Esophagus (tissue), 2 donors: ENCODE measurements at regions not wholly inside any gene's neighbourhood (a gene's known extent, or its start where the extent isn't known, plus 50 kb on each side); places are given as distances from the start of the nearest gene placed in this dataset.
"Not testable (repeated sequence)": the region's sequence is repeated elsewhere in the genome, so short reads cannot be mapped to it uniquely, and the experiment has no call there.

ENCODE experiments used
- H3K27ac ChIP-seq, 2 donors: one replicate each; pipeline ENCODE4 v1.5.1; 2013; ENCODE audit warnings: low read depth in 2 of 2, mild to moderate bottlenecking in 2 of 2, inconsistent platforms in 1 of 2, low read length in 1 of 2, moderate library complexity in 1 of 2
- H3K27me3 ChIP-seq, 2 donors: one replicate each; pipeline ENCODE4 v1.6.1; 2013; ENCODE audit warnings: low read length in 2 of 2, control low read depth in 1 of 2, mild to moderate bottlenecking in 1 of 2; ENCODE audit not compliant: insufficient read depth in 2 of 2, control insufficient read depth in 1 of 2
- H3K36me3 ChIP-seq, 2 donors: one replicate each; pipeline ENCODE4 v1.6.1; 2013; ENCODE audit warnings: low read length in 1 of 2; ENCODE audit not compliant: control insufficient read depth in 2 of 2, insufficient read depth in 2 of 2
- H3K4me1 ChIP-seq, 2 donors: one replicate each; pipeline ENCODE4 v1.6.1; 2013; ENCODE audit warnings: low read length in 1 of 2; ENCODE audit not compliant: control insufficient read depth in 2 of 2, insufficient read depth in 2 of 2
- H3K4me3 ChIP-seq, 2 donors: one replicate each; pipeline ENCODE4 v1.5.1; 2013; ENCODE audit warnings: low read length in 2 of 2, mild to moderate bottlenecking in 2 of 2, low read depth in 1 of 2, moderate library complexity in 1 of 2
- H3K9me3 ChIP-seq, 2 donors: one replicate each; pipeline ENCODE4 v1.6.1; 2013; ENCODE audit warnings: mild to moderate bottlenecking in 2 of 2, low read depth in 1 of 2, low read length in 1 of 2, moderate library complexity in 1 of 2; ENCODE audit not compliant: control insufficient read depth in 2 of 2, insufficient read depth in 1 of 2
- whole genome bisulfite sequencing, 2 donors: extraction: QIAGEN DNeasy Blood & Tissue Kit; methylation state at CpG; one replicate each; pipeline ENCODE4 v1.1.7; 2013; 5-methylcytosine and 5-hydroxymethylcytosine counted together
- donor health status: healthy with polysubstance abuse.
- donor health status: Bipolar disorder and iron deficiency.

DNA sequence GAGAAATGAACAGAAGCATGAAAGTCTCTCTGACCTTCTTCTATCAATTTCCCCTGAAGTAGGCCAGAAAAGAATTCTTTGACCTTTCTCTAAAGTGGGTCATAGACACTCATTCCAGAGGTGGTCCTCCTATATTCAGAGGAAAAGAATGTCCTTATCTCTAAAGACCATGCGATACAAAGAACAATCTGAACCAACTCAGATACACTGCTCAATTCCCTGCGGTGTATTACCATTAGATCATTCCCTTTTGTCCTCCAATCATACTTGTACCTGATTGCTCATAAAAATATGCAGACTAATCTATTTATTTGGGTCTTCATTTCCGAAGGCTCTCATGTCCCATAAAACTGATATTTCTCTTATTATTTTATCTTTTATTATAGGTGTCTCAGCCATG, 652.4 kb upstream of the CHD1 start:
- 72 to 81% methylated on average over 3 of the region's 3 CpGs for WGBS, 2 donors
- H3K27me3 ChIP-seq, H3K4me1 ChIP-seq, H3K36me3 ChIP-seq, H3K9me3 ChIP-seq, H3K27ac ChIP-seq, H3K4me3 ChIP-seq: not testable (repeated sequence)

DNA sequence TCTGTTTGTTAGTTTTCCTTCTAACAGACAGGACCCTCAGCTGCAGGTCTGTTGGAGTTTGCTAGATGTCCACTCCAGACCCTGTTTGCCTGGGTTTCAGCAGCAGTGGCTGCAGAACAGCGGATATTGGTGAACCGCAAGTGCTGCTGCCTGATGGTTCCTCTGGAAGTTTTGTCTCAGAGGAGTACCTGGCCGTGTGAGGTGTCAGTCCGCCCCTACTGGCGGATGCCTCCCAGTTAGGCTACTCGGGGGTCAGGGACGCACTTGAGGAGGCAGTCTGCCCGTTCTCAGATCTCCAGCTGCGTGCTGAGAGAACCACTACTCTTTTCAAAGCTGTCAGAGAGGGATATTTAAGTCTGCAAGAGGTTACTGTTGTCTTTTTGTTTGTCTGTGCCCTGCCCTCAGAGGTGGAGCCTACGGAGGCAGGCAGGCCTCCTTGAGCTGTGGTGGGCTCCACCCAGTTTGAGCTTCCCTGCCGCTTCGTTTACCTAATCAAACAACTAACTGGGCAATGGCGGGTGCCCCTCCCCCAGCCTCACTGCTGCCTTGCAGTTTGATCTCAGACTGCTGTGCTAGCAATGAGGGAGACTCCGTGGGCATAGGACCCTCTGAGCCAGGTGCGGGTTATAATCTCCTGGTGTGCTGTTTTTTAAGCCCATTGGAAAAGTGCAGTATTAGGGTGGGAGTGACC, 634.3 kb upstream of the CHD1 start:
- H3K9me3 ChIP-seq, H3K4me1 ChIP-seq, H3K27ac ChIP-seq, H3K4me3 ChIP-seq, H3K36me3 ChIP-seq, H3K27me3 ChIP-seq: not testable (repeated sequence)
- 81 to 84% methylated on average over 15 of the region's 15 CpGs for WGBS, 2 donors

DNA sequence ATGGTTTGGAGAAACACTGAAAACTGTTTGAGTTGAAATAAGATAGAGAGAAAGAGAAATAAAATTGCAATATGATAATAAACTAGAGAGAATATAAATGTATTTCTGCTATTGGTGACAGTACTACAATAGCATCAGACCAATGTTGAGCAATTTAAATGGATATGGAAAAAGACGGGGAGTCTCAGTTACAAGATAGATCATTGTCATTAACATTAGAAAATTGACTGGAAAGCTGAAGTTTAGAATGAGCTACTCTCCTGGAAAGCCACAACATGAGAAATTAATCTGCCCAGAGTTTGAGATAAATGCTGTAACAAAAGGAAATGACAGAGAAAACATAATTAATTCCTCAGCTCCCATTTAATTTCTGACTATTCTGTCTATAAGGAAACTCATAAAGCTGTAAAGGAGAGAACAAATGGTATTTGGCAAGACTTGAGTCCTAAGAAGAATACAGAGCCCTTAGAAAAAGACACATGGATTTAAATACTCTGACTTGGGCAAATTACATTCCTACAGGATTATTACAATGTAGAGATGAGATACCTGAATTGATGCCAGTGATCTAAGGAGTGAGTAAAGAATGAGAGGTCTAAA, 624.5 kb upstream of the CHD1 start:
- Histone ChIP-seq H3K9me3 (no peaks in the 10 kb centered on the region), H3K27ac (no peak overlapping the region), H3K4me3 (no peak overlapping the region), H3K4me1 (no peaks in the 10 kb centered on the region), H3K36me3 (no peaks in the 10 kb centered on the region), H3K27me3 (no peaks in the 10 kb centered on the region)
- 74 to 82% methylated on average over 1 of the region's 1 CpG for WGBS, 2 donors

DNA sequence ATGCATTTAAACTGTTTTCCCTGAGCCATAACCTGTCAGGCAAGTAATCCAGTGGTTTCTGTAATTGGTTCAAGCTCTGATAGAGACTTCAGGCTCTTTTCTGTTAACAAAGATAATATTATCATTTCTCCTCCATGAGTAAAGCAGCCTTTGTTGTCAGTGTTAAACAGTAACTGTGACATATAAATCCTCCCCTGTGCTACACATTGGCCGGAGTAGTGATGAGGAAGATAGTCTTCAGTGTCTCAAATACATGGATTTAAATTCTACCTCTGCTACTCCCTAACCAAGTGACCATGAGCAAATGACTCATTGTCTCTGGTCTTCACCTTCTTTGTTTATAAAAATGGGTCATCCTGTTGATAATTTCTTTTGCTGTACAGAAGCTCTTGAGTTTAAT, 615.5 kb upstream of the CHD1 start:
- Histone ChIP-seq H3K4me3 (no peak overlapping the region), H3K36me3 (no peaks in the 10 kb centered on the region), H3K4me1 (no peaks in the 10 kb centered on the region), H3K27ac (no peak overlapping the region), H3K27me3 (no peaks in the 10 kb centered on the region), H3K9me3 (no peaks in the 10 kb centered on the region)
- 60 to 62% methylated on average over 1 of the region's 1 CpG for WGBS, 2 donors

DNA sequence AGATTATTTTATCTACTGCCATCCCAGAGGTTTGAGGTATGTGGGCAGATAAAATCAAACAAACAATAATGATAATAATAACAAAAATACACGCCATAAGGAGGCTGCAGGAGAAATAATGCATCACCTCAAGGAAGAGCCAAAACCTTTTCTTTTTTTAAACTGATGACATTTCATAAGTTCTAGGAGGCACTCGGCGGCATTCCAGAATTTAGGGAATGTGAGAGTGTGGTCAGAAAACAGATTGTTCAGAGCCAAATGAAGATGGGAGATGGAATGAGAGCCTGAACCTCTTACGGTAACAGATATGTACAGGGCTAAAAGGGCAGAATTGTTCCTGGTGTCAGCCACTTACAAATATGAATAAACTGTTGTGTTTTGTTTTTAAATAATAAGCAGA, 615.0 kb upstream of the CHD1 start:
- Histone ChIP-seq H3K27me3 (no peaks in the 10 kb centered on the region), H3K27ac (no peak overlapping the region), H3K36me3 (no peaks in the 10 kb centered on the region), H3K4me3 (no peak overlapping the region), H3K9me3 (no peaks in the 10 kb centered on the region), H3K4me1 (no peaks in the 10 kb centered on the region)
- WGBS, 2 donors = 68 to 73% methylated on average over 4 of the region's 4 CpGs

DNA sequence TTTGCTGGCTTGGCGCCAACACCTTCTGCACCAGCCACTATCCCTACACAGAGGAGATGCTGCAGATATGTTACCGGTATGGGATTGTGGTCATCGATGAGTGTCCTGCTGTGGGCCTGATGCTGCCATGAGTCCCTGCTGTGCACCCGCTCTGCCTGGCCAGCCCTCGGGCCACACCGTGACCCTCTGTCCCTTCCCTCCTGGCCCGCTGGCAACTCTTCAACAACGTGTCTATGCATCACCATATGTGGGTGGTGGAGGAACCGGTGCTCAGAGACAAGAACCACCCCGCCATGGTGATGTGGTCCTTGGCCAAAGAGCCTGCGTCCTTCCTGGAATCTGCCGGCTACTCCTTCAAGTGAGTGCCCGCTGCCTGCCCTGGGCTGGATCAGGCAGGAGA, 605.4 kb upstream of the CHD1 start:
- not testable (repeated sequence) for H3K36me3 ChIP-seq, H3K4me1 ChIP-seq, H3K27me3 ChIP-seq, H3K4me3 ChIP-seq, H3K27ac ChIP-seq, H3K9me3 ChIP-seq
- 88 to 93% methylated on average over 11 to 13 of the region's 13 CpGs for WGBS, 2 donors

DNA sequence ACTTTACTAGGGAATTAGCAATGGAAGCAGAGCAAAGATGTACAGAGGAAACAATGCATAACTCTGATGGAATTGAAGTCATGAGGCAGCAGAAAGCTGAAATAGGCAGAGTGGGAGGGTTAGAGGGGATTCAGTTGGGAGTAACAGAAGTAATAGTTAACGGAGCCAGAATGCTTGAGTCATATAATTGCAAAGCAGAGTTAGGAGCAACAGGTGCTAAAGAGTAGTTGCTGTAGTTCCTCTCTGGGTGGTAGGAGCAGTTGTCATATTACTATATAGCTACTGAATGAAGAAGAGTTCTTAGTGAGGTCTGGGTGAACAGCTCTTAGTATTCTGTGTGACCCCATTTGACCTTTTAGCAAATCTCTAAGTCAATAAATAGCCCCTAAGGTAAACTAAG, 592.9 kb upstream of the CHD1 start:
- not testable (repeated sequence) for H3K4me1 ChIP-seq, H3K4me3 ChIP-seq, H3K27me3 ChIP-seq, H3K27ac ChIP-seq, H3K36me3 ChIP-seq, H3K9me3 ChIP-seq
- WGBS, 2 donors = 76 to 78% methylated on average over 1 of the region's 1 CpG

DNA sequence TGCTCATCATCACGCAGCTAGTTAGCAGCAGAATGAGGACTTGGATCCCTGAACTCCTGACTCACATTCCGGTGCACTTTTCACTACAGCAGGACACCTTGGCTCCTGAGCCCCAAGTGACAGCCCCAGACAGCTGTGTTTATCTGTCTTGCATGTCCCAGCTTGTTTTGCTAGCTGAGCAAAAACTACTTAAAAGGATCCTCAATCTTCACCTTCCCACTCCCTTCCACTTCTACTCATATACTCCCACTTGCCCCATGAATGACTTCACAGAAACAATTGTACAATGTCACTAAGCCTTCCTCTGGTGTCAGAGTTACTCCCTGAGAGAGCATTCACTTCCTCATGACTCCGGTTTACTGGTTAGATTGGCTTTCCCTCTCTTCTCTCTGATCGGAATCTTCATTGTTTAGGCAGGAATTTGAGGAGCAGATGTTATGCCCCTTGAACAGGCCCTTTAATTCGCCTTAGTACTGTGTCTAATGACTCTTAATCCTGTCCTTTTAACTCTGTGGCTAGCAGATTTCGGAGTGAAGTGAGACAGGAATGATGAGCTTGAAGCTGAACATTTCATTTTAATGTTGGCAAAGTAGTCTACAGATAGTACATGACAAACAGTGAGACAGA, 587.2 kb upstream of the CHD1 start:
- not testable (repeated sequence) for H3K9me3 ChIP-seq, H3K36me3 ChIP-seq, H3K4me3 ChIP-seq, H3K4me1 ChIP-seq, H3K27me3 ChIP-seq, H3K27ac ChIP-seq
- WGBS, 2 donors = 31% methylated on average over 4 to 6 of the region's 6 CpGs

DNA sequence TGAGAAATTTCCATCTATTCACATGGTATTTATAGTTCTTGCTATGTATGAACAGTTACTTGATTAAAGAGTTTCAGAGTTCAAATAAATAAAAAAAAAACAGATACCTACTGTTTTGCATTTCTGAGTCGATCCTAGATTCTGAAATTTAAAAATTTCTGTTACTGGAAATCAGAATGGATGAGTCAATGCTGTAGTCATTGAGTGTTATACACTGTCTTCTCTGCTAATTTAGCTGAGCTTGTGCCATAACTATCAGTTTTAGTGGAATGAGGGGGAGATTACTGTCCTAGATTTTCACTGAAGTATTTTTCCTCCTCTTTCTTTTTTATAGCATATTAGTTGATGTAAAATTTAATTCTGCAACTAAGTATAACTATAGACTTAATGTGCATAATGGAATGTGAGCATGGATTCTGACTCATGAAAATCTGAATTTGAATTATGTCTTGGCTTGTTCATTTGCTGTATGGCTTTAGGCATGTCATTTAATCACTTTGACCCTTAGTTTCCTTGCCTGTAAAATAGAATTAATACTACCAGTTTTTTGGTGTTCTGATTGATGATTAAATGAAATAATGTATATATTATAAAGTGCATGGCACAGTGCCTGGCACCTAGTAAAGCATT, 581.5 kb upstream of the CHD1 start:
- H3K4me1 ChIP-seq, H3K4me3 ChIP-seq: not testable (repeated sequence)
- WGBS, 2 donors = 50 to 61% methylated on average over 1 of the region's 1 CpG

DNA sequence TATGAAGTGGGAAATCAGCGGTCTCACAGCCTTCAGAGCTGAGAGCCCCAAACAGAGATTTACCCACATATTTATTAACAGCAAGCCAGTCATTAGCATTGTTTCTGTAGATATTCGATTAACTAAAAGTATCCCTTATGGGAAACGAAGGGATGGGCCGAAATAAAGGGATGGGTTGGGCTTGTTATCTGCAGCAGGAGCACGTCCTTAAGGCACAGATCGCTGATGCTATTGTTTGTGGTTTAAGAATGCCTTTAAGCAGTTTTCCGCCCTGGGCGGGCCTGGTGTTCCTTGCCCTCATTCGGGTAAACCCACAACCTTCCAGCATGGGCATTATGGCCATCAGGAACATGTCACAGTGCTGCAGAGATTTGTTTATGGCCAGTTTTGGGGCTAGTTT, 580.3 kb upstream of the CHD1 start:
- H3K27ac ChIP-seq, H3K4me1 ChIP-seq, H3K36me3 ChIP-seq, H3K27me3 ChIP-seq, H3K4me3 ChIP-seq, H3K9me3 ChIP-seq: not testable (repeated sequence)
- 81 to 83% methylated on average over 9 of the region's 9 CpGs for WGBS, 2 donors

More for the DNA sequence above, 581.5 kb upstream of the CHD1 start:
- not testable (repeated sequence) for H3K27me3 ChIP-seq, H3K27ac ChIP-seq, H3K36me3 ChIP-seq, H3K9me3 ChIP-seq
